GM13977 (cell line): ENCODE measurements at regions not wholly inside any gene's neighbourhood (a gene's known extent, or its start where the extent isn't known, plus 50 kb on each side); places are given as distances from the start of the nearest gene placed in this dataset.

ENCODE experiments used
- DNase-seq: peaks from one replicate; pipeline ENCODE4 v3.0.0; 2012; ENCODE audit warnings: low spot score
- in situ Hi-C: fragments of 300-500 bp; cut with MboI; formaldehyde crosslinking; loops from one replicate; pipeline ENCODE4 v1.12.0; 2022; ENCODE audit warnings: low sequenced_read_pairs, low pct_unique_long_range_greater_than_20kb, mixed read lengths, inconsistent platforms; ENCODE audit not compliant: unreplicated experiment
- TF ChIP-seq, protein P1 (sequence below): IDR thresholded peaks from 2 replicates; pipeline ENCODE4 v1.5.1; 2012; ENCODE audit warnings: mild to moderate bottlenecking, control low read depth; ENCODE audit not compliant: insufficient read depth; ENCODE audit errors: extremely low read depth, missing control alignments

DNA sequence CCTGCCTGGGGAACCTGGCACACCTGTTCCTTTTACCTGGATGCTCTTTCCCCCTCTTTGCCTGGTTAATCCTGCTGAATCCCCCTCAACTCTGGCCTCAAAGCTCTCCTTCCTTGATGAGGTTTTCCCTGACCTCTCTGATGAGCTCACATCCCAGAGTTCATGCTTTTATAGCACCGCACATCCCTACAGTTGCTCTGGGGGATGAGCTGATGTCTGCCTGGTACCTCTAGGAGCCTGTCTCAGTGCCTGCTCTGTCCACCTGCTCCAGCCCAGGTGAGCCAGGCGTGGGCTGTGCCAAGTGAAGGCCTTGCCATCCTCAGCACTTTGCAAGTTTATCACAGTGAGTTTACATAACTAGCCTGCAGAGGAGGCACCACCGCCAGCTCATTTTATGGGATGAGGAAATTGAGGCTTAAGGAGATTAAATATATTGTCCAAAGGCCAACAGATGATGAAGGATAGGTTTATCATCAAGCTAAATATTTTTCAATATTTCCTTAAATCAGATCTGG, 58.6 kb upstream of the TMPRSS2 start:
- in situ Hi-C loops: no loop called here
- TF ChIP-seq, protein P1, sequence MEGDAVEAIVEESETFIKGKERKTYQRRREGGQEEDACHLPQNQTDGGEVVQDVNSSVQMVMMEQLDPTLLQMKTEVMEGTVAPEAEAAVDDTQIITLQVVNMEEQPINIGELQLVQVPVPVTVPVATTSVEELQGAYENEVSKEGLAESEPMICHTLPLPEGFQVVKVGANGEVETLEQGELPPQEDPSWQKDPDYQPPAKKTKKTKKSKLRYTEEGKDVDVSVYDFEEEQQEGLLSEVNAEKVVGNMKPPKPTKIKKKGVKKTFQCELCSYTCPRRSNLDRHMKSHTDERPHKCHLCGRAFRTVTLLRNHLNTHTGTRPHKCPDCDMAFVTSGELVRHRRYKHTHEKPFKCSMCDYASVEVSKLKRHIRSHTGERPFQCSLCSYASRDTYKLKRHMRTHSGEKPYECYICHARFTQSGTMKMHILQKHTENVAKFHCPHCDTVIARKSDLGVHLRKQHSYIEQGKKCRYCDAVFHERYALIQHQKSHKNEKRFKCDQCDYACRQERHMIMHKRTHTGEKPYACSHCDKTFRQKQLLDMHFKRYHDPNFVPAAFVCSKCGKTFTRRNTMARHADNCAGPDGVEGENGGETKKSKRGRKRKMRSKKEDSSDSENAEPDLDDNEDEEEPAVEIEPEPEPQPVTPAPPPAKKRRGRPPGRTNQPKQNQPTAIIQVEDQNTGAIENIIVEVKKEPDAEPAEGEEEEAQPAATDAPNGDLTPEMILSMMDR: no peak

DNA sequence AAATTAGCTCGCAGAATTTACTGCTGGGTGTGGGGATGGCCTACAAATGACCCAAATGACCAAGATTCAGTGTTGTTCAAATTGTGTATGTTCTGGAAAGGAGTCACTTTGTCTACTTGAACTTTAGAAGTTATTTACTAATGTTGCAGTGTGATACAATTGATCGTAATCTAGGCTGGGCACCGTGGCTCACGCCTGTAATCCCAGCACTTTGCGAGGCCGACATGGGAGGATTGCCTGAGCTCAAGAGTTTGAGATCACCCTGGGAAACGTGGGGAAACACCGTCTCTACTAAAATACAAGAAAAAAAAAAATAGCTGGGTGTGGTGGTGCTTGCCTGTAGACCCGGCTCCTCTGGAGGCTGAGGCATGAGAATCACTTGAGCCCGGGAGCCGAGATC, 57.6 kb upstream of the TMPRSS2 start:
- in situ Hi-C loops: no loop called here
- TF ChIP-seq, protein P1: no peak
- DNase-seq: no peak

More for the DNA sequence above, 58.6 kb upstream of the TMPRSS2 start:
- DNase-seq: no peak

DNA sequence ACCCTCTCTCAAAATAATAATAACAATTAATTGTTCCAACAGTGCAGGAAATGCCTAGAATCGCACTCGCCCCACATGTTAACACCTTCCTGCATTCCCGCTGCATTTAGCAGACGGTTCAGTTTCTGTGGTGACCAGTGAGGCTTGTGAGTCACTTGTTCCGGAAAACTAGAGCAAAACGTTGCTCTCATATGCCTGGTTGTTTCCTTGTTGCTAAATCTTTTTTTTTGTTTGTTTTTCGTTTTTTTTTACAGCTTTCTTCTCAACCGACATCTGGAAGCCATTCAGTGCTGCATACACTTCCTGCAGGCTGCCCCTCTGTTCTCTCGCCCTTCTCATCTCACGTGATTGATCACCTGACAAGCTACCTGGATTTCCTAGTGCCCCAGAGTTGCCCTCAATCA, 56.9 kb upstream of the TMPRSS2 start:
- in situ Hi-C loops: no loop called here
- TF ChIP-seq, protein P1: no peak
- no peak for DNase-seq

DNA sequence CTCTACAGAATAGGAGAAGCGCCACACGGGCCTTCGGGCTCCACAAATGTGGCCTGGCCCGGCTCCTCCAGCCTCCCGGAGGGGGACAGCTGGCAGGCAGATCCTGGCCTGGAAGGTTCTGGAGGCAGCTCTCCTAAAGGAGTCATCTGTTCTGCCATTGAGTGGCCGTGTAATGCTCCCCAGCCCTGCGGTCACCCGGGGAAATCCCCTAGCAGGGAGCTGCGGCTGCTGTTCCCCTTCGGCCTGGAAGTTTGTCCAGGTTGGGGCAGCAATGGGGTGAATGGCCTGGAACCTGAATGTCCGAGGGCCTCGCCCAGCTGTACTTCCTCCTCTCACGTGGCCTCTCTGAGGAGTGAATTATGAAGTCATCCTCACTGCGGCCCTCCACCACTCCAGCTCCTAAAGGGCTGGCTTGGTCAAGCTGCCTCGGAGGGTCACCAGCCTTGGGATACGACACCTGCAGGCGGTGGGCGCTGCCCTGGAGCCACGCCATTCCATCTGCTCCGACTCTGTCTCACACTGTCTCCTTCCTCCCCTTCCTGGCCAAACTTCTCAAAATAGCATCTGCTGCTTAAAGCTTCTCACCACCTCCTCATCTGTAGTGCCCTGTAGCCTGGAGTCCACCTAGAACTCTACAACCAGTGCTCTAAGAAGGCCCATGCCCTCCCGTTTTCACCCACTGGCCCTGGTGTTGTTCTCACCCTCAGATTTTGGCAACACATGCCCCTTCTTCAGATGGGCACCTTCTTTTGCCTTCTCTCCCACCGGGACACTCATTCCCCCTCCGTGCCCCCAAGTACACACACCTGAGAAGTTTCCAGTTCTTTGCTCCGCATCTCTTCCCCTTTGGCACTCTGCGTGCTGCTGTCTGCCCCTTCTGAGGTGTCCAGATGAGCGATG, 54.4 kb upstream of the TMPRSS2 start:
- in situ Hi-C loops: no loop called here
- no peak for DNase-seq
- TF ChIP-seq, protein P1: no peak

DNA sequence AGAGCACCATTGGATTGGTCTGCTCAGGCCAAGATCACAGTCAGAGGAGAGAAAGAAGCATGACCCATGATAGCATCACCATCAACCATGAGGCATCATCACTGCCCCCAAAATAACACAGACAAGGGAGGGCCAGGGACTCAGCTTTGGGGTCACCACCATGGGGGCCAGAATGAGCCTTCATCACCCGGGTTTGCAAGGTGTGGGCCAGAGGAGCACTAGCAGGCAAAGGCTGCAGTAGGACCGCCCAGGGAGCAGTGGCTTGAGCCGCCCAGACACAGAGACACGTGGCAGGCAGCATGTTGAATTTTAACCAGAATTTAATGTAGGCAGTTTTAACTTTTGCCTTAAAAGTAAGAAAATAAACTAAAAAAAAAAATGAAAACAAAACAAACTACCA, 53.7 kb upstream of the TMPRSS2 start:
- DNase-seq: no peak
- in situ Hi-C loops: no loop called here
- TF ChIP-seq, protein P1: no peak

- in situ Hi-C loops: no loop called here
These were observed 52.8 kb upstream of the TMPRSS2 start for GRCh38 chr21:41560661-41561158.

More at GRCh38 chr21:41560661-41561158, 52.8 kb upstream of the TMPRSS2 start:
- no peak for DNase-seq
- TF ChIP-seq, protein P1: no peak
